SK-N-SH treated with all-trans-retinoic acid at 6 μM for 48 hours (cell line): ENCODE measurements at regions not wholly inside any gene's neighbourhood (a gene's known extent, or its start where the extent isn't known, plus 50 kb on each side); places are given as distances from the start of the nearest gene placed in this dataset.

Source experiments
- ATAC-seq: fragments of 200-7000 bp; cut with Tn5 transposase; 3 replicates; pipeline ENCODE4 v1.9.1; 2020; ENCODE audit warnings: mild to moderate bottlenecking, moderate library complexity
- ARNTL ChIP-seq: fragments of 450-650 bp; formaldehyde crosslinking; IDR thresholded peaks from 2 replicates; pipeline ENCODE4 v1.5.0; 2020; ENCODE audit warnings: low read depth, mild to moderate bottlenecking, moderate library complexity, borderline replicate concordance
- BACH2 ChIP-seq: fragments of 250-450 bp; sonication (Bioruptor Pico); IDR thresholded peaks from 2 replicates; pipeline ENCODE4 v1.9.0; 2021; ENCODE audit warnings: mild to moderate bottlenecking, borderline replicate concordance
- CSDC2 ChIP-seq: fragments of 250-450 bp; sonication (Bioruptor Pico); IDR thresholded peaks from 2 replicates; pipeline ENCODE4 v1.5.0; 2020; ENCODE audit warnings: mild to moderate bottlenecking, moderate library complexity
- ESRRG ChIP-seq: fragments of 250-450 bp; sonication (Bioruptor Pico); IDR thresholded peaks from 2 replicates; pipeline ENCODE4 v1.6.1; 2021; ENCODE audit warnings: mild to moderate bottlenecking
- ISL1 ChIP-seq: fragments of 250-450 bp; sonication (Bioruptor Pico); IDR thresholded peaks from 2 replicates; pipeline ENCODE4 v2.1.2; 2022; ENCODE audit warnings: mild to moderate bottlenecking, moderate library complexity
- OSR1 ChIP-seq: fragments of 250-450 bp; sonication (Bioruptor Pico); IDR thresholded peaks from 2 replicates; pipeline ENCODE4 v1.8.0; 2022; ENCODE audit warnings: moderate library complexity, mild to moderate bottlenecking, inconsistent platforms
- PPARA ChIP-seq: fragments of 250-450 bp; sonication (Bioruptor Pico); IDR thresholded peaks from 2 replicates; pipeline ENCODE4 v1.5.0; 2020; ENCODE audit warnings: mild to moderate bottlenecking, borderline replicate concordance
- RARB ChIP-seq: fragments of 250-450 bp; sonication (Bioruptor Pico); IDR thresholded peaks from 2 replicates; pipeline ENCODE4 v1.8.0; 2021; ENCODE audit warnings: mild to moderate bottlenecking, moderate library complexity
- SNAI2 ChIP-seq: fragments of 250-450 bp; sonication (Bioruptor Pico); IDR thresholded peaks from 2 replicates; pipeline ENCODE4 v1.5.0; 2020; ENCODE audit warnings: mild to moderate bottlenecking, moderate library complexity
- TCF4 ChIP-seq: fragments of 250-450 bp; sonication (Bioruptor Pico); IDR thresholded peaks from 2 replicates; pipeline ENCODE4 v1.8.0; 2021; ENCODE audit warnings: mild to moderate bottlenecking, moderate library complexity, borderline replicate concordance
- TOX ChIP-seq: fragments of 250-450 bp; sonication (Bioruptor Pico); IDR thresholded peaks from 2 replicates; pipeline ENCODE4 v1.8.0; 2021; ENCODE audit warnings: mild to moderate bottlenecking, moderate library complexity, borderline replicate concordance
- ZFP30 ChIP-seq: fragments of 450-650 bp; formaldehyde crosslinking; IDR thresholded peaks from 2 replicates; pipeline ENCODE4 v1.5.0; 2022; ENCODE audit warnings: mild to moderate bottlenecking, moderate library complexity
- ZNF565 ChIP-seq: fragments of 450-650 bp; formaldehyde crosslinking; conservative IDR thresholded peaks from 2 replicates; pipeline ENCODE4 v1.5.0; 2020; ENCODE audit warnings: low read depth, mild to moderate bottlenecking, moderate library complexity
- ZNF8 ChIP-seq: fragments of 450-650 bp; formaldehyde crosslinking; IDR thresholded peaks from 2 replicates; pipeline ENCODE4 v1.5.0; 2020; ENCODE audit warnings: mild to moderate bottlenecking, moderate library complexity
- TF ChIP-seq, protein P1 (sequence below): fragments of 250-450 bp; sonication (Bioruptor Pico); IDR thresholded peaks from 2 replicates; pipeline ENCODE4 v1.8.0; 2020; ENCODE audit warnings: mild to moderate bottlenecking, moderate library complexity, borderline replicate concordance
- TF ChIP-seq, protein P2 (sequence below): fragments of 250-450 bp; sonication (Bioruptor Pico); IDR thresholded peaks from 2 replicates; pipeline ENCODE4 v1.5.1; 2021; ENCODE audit warnings: mild to moderate bottlenecking, moderate library complexity
- TF ChIP-seq, protein P3 (sequence below): fragments of 250-450 bp; sonication (Bioruptor Pico); IDR thresholded peaks from 2 replicates; pipeline ENCODE4 v1.8.0; 2021; ENCODE audit warnings: low read depth, mild to moderate bottlenecking, moderate library complexity, borderline replicate concordance
- TF ChIP-seq, protein P4 (sequence below): fragments of 250-450 bp; sonication (Bioruptor Pico); IDR thresholded peaks from 2 replicates; pipeline ENCODE4 v1.5.0; 2020; ENCODE audit warnings: mild to moderate bottlenecking, moderate library complexity
- TF ChIP-seq, protein P5 (sequence below): fragments of 250-450 bp; sonication (Bioruptor Pico); IDR thresholded peaks from 2 replicates; pipeline ENCODE4 v1.5.1; 2020; ENCODE audit warnings: low read depth, mild to moderate bottlenecking, moderate library complexity

DNA sequence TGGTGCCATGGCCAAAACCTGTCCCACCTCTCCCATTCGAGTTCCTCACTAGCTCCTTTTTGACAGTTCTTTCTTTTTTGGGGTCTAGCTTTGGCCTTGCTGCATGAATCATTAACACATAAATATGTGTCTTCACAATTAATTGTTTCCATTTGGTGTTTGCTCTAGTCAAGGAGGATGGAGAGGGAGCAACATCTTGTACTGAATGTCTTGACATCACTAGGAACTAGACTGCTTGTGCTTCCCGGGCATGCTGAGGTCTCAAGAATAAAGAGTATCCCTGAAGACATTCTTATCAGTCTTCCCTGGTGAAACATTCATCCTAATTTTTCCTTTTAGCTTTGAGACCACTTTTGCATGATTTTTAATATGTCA is 77.0 kb upstream of the ESR1 start (continued):
- TF ChIP-seq, protein P1, sequence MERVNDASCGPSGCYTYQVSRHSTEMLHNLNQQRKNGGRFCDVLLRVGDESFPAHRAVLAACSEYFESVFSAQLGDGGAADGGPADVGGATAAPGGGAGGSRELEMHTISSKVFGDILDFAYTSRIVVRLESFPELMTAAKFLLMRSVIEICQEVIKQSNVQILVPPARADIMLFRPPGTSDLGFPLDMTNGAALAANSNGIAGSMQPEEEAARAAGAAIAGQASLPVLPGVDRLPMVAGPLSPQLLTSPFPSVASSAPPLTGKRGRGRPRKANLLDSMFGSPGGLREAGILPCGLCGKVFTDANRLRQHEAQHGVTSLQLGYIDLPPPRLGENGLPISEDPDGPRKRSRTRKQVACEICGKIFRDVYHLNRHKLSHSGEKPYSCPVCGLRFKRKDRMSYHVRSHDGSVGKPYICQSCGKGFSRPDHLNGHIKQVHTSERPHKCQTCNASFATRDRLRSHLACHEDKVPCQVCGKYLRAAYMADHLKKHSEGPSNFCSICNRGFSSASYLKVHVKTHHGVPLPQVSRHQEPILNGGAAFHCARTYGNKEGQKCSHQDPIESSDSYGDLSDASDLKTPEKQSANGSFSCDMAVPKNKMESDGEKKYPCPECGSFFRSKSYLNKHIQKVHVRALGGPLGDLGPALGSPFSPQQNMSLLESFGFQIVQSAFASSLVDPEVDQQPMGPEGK (CRISPR knock-in tag) = no peak
- no peak for TF ChIP-seq PPARA

DNA sequence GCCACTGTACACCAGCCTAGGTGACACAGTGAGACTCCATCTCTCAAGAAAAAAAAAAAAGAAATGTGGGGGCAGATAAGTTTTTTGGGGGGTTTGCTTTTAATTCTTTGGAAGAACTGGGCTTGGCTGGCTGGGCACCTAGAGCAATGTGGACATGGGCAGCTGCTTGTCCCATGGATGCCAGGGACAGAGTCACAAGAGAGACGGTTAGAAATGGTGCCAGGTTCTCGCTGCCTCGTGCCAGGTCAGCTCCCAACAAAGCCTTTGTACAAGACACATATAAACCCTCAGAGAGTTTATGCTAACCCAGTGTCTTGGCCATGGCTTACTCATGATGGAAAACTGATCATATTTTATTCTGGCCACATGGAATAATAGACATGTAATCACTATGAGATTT is 76.2 kb upstream of the ESR1 start:
- no peak for TF ChIP-seq ISL1
- TF ChIP-seq, protein P1 (CRISPR knock-in tag) = no peak
- TF ChIP-seq, protein P2, sequence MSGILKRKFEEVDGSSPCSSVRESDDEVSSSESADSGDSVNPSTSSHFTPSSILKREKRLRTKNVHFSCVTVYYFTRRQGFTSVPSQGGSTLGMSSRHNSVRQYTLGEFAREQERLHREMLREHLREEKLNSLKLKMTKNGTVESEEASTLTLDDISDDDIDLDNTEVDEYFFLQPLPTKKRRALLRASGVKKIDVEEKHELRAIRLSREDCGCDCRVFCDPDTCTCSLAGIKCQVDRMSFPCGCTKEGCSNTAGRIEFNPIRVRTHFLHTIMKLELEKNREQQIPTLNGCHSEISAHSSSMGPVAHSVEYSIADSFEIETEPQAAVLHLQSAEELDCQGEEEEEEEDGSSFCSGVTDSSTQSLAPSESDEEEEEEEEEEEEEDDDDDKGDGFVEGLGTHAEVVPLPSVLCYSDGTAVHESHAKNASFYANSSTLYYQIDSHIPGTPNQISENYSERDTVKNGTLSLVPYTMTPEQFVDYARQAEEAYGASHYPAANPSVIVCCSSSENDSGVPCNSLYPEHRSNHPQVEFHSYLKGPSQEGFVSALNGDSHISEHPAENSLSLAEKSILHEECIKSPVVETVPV (CRISPR knock-in tag) = no peak
- no peak for TF ChIP-seq SNAI2
- TF ChIP-seq, protein P3, sequence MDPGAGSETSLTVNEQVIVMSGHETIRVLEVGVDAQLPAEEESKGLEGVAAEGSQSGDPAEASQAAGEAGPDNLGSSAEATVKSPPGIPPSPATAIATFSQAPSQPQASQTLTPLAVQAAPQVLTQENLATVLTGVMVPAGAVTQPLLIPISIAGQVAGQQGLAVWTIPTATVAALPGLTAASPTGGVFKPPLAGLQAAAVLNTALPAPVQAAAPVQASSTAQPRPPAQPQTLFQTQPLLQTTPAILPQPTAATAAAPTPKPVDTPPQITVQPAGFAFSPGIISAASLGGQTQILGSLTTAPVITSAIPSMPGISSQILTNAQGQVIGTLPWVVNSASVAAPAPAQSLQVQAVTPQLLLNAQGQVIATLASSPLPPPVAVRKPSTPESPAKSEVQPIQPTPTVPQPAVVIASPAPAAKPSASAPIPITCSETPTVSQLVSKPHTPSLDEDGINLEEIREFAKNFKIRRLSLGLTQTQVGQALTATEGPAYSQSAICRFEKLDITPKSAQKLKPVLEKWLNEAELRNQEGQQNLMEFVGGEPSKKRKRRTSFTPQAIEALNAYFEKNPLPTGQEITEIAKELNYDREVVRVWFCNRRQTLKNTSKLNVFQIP (CRISPR knock-in tag) = no peak
- TF ChIP-seq, protein P4, sequence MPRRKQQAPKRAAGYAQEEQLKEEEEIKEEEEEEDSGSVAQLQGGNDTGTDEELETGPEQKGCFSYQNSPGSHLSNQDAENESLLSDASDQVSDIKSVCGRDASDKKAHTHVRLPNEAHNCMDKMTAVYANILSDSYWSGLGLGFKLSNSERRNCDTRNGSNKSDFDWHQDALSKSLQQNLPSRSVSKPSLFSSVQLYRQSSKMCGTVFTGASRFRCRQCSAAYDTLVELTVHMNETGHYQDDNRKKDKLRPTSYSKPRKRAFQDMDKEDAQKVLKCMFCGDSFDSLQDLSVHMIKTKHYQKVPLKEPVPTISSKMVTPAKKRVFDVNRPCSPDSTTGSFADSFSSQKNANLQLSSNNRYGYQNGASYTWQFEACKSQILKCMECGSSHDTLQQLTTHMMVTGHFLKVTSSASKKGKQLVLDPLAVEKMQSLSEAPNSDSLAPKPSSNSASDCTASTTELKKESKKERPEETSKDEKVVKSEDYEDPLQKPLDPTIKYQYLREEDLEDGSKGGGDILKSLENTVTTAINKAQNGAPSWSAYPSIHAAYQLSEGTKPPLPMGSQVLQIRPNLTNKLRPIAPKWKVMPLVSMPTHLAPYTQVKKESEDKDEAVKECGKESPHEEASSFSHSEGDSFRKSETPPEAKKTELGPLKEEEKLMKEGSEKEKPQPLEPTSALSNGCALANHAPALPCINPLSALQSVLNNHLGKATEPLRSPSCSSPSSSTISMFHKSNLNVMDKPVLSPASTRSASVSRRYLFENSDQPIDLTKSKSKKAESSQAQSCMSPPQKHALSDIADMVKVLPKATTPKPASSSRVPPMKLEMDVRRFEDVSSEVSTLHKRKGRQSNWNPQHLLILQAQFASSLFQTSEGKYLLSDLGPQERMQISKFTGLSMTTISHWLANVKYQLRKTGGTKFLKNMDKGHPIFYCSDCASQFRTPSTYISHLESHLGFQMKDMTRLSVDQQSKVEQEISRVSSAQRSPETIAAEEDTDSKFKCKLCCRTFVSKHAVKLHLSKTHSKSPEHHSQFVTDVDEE (CRISPR knock-in tag) = no peak
- no peak for TF ChIP-seq ESRRG (CRISPR knock-in tag)
- TF ChIP-seq CSDC2 (CRISPR knock-in tag) = no peak
- no peak for TF ChIP-seq RARB (CRISPR knock-in tag)
- TF ChIP-seq OSR1 (CRISPR knock-in tag) = no peak
- ATAC-seq = no peak

DNA sequence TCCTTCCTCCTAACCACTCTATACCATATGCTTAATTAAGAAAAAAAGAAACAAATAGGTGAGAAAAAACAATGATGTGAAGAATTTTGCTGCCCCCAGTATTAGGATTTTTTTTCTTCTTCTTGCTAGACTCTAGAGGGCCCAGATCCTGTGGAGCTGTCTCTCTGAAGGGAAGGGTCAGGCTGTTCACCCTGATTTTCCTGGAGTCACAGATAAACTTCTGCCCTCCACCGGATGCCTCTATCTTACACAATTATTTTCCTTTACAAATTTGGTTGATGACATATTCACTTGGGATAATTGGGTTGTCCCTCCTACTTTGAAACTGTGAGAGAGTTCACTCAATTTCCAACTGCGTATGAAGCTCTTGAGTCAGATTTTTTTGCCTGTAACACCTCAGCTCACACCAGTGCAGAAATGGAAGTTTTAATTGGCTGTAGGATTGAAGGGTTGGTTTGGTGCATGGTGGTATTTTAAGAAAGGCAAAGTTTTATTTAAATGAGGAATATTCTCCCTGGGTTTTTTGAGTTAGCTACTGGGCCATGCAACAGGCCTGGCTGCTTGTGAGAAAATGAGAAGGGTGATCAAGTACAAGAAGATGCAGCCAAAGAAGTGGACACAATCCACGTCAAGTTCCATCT is 73.7 kb upstream of the ESR1 start:
- TF ChIP-seq ZNF8 (CRISPR knock-in tag) (no peak), BACH2 (CRISPR knock-in tag) (no peak), ZFP30 (CRISPR knock-in tag) (no peak), SNAI2 (no peak), ARNTL (CRISPR knock-in tag) (no peak), ISL1 (no peak), TCF4 (CRISPR knock-in tag) (no peak)
- ATAC-seq = no peak

DNA sequence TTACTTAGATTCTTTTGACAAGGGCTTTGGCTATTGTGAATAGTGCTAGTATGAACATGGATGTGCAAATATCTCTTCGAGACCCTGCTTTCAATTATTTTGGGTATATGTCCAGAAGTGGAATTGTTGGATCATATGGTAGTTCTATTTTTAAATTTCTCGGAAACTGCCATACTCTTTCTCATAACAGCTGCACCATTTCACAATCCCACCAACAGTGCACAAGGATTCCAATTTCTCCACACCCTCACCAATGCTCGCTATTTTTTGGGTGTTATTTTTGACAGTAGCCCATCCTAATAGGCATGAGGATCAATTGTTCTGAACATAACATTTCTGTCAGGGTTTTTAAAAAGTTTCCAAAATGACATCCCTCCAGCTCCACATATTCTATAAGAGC is 69.2 kb upstream of the ESR1 start:
- ATAC-seq = no peak
- TF ChIP-seq, protein P5, sequence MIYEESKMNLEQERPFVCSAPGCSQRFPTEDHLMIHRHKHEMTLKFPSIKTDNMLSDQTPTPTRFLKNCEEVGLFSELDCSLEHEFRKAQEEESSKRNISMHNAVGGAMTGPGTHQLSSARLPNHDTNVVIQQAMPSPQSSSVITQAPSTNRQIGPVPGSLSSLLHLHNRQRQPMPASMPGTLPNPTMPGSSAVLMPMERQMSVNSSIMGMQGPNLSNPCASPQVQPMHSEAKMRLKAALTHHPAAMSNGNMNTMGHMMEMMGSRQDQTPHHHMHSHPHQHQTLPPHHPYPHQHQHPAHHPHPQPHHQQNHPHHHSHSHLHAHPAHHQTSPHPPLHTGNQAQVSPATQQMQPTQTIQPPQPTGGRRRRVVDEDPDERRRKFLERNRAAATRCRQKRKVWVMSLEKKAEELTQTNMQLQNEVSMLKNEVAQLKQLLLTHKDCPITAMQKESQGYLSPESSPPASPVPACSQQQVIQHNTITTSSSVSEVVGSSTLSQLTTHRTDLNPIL (CRISPR knock-in tag) = no peak
- no peak for TF ChIP-seq ARNTL (CRISPR knock-in tag)
- TF ChIP-seq TOX (CRISPR knock-in tag) = no peak
- TF ChIP-seq SNAI2 = no peak
- TF ChIP-seq BACH2 (CRISPR knock-in tag) = no peak
- TF ChIP-seq TCF4 (CRISPR knock-in tag) = no peak
- TF ChIP-seq CSDC2 (CRISPR knock-in tag) = no peak
- no peak for TF ChIP-seq RARB (CRISPR knock-in tag)
- TF ChIP-seq, protein P2 (CRISPR knock-in tag) = no peak
- no peak for TF ChIP-seq ZNF565 (CRISPR knock-in tag)
- TF ChIP-seq OSR1 (CRISPR knock-in tag) = no peak
- TF ChIP-seq ESRRG (CRISPR knock-in tag) = no peak
- TF ChIP-seq ZFP30 (CRISPR knock-in tag) = no peak
- no peak for TF ChIP-seq PPARA
- TF ChIP-seq, all 23 proteins: peak for 0
